Astrocyte (in vitro differentiated cells and primary cell): ENCODE measurements at regions not wholly inside any gene's neighbourhood (a gene's known extent, or its start where the extent isn't known, plus 50 kb on each side); places are given as distances from the start of the nearest gene placed in this dataset.
A peak's percentile ranks its signal among the peaks of the same experiment; 100 is the strongest.

Experiments
- CTCF ChIP-seq: IDR thresholded peaks from 2 replicates; pipeline ENCODE4 v1.5.1; 2011; ENCODE audit warnings: low read depth, mild to moderate bottlenecking, inconsistent platforms, low read length, moderate library complexity; ENCODE audit not compliant: insufficient read depth
- EZH2 ChIP-seq: IDR thresholded peaks from 2 replicates; pipeline ENCODE4 v1.6.1; 2012; ENCODE audit warnings: mild to moderate bottlenecking, low read length, inconsistent platforms; ENCODE audit not compliant: insufficient read depth

- peak; percentile 52 for TF ChIP-seq CTCF
- no peak for TF ChIP-seq EZH2
These were observed 311.9 kb downstream of the DAD1 start for GRCh38 chr14:22276913-22277816.
